Hematopoietic multipotent progenitor cell treated with erythropoietin and hydrocortisone succinate and interleukin-3 and kit ligand, for 4 days (in vitro differentiated cells): ENCODE measurements at regions not wholly inside any gene's neighbourhood (a gene's known extent, or its start where the extent isn't known, plus 50 kb on each side); places are given as distances from the start of the nearest gene placed in this dataset.

Experiments
- DNase-seq: peaks from one replicate; pipeline ENCODE4 v3.0.0-alpha.2; 2015

- peak; percentile 31 for DNase-seq
Observed at GRCh38 chrX:81489987-81490386, 288.1 kb downstream of the SH3BGRL start.

GRCh38 chrX:81527881-81528440 is 326.1 kb downstream of the SH3BGRL start:
- DNase-seq: no peak

GRCh38 chrX:81537723-81538122 is 335.8 kb downstream of the SH3BGRL start:
- no peak for DNase-seq

GRCh38 chrX:81542255-81542654 is 340.4 kb downstream of the SH3BGRL start:
- no peak for DNase-seq

- DNase-seq: no peak
Observed at GRCh38 chrX:81556880-81557279, 355.0 kb downstream of the SH3BGRL start.

GRCh38 chrX:81564851-81565250 is 362.9 kb downstream of the SH3BGRL start:
- no peak for DNase-seq

- DNase-seq: no peak
Observed at GRCh38 chrX:81577028-81577427, 375.1 kb downstream of the SH3BGRL start.

GRCh38 chrX:81586096-81586495 is 384.2 kb downstream of the SH3BGRL start:
- DNase-seq: no peak

- no peak for DNase-seq
Observed at GRCh38 chrX:81615979-81616378, 414.1 kb downstream of the SH3BGRL start.

GRCh38 chrX:81662381-81662780 is 460.5 kb downstream of the SH3BGRL start:
- no peak for DNase-seq

- peak; percentile 0 for DNase-seq
Observed at GRCh38 chrX:81708487-81708886, 506.6 kb downstream of the SH3BGRL start.

- DNase-seq: no peak
Observed at GRCh38 chrX:81728622-81729021, 526.7 kb downstream of the SH3BGRL start.

GRCh38 chrX:81729269-81729777 is 527.4 kb downstream of the SH3BGRL start:
- DNase-seq: no peak

- no peak for DNase-seq
Observed at GRCh38 chrX:81779701-81780100, 577.8 kb downstream of the SH3BGRL start.

- no peak for DNase-seq
Observed at GRCh38 chrX:81791086-81791485, 589.2 kb downstream of the SH3BGRL start.
